AG09319 (cell line): ENCODE measurements at regions not wholly inside any gene's neighbourhood (a gene's known extent, or its start where the extent isn't known, plus 50 kb on each side); places are given as distances from the start of the nearest gene placed in this dataset.

Experiments used
- DNase-seq: peaks from one replicate; pipeline ENCODE4 v3.0.0-alpha.2; 2010; ENCODE audit warnings: low read depth; ENCODE audit errors: extremely low read depth
- TF ChIP-seq, protein P1 (sequence below): IDR thresholded peaks from 2 replicates; pipeline ENCODE4 v1.5.1; 2011; ENCODE audit warnings: low read depth, mild to moderate bottlenecking, inconsistent platforms, low read length, moderate library complexity

GRCh38 chr5:158127536-158127935, 268.6 kb upstream of the CLINT1 start:
- DNase-seq, result no peak
- TF ChIP-seq, protein P1, sequence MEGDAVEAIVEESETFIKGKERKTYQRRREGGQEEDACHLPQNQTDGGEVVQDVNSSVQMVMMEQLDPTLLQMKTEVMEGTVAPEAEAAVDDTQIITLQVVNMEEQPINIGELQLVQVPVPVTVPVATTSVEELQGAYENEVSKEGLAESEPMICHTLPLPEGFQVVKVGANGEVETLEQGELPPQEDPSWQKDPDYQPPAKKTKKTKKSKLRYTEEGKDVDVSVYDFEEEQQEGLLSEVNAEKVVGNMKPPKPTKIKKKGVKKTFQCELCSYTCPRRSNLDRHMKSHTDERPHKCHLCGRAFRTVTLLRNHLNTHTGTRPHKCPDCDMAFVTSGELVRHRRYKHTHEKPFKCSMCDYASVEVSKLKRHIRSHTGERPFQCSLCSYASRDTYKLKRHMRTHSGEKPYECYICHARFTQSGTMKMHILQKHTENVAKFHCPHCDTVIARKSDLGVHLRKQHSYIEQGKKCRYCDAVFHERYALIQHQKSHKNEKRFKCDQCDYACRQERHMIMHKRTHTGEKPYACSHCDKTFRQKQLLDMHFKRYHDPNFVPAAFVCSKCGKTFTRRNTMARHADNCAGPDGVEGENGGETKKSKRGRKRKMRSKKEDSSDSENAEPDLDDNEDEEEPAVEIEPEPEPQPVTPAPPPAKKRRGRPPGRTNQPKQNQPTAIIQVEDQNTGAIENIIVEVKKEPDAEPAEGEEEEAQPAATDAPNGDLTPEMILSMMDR, result no peak

DNA sequence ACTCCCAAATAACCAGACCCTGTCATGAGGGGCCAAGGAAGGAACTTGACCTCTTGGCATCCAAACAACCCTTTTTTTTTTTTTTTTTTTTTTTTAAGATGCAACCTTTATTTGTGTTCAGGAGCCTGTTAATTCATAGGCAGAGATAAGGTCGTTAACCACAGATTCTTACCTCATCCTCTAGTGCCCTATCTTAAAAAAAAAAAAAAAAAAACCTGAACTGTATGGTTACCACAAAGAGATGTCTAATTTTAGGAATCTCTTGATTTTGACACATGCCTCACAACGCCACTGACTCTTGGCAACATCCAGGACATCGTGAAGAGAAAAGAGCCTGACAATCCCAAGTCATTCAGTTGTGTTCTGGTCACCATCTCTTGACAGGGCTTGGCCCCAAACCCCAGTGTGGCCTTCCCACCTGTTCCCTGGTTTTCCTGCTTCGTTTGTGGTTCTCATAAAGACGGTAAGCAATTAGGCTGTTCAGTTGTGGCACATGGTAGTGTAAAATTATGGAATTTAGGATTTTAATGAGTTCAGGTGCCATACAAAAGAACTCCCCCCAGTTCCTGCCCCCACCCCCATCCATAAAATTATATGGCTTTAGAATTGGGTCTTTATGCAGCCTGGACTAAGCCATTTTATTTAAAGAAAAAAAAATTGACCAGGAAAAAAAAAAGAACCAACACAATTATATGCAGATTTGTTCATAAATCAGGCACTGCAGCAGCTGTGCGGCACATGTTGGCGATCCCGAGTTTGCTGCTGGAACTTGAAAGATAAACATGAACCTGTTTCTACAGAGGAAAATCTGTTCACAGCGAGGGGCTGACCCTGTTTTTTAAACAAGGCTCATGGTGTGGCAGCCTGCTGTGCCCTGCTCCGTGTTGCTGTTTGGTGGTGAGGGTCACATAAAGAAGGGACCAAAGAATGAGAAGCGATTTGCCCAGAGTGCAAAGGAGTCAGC, 267.8 kb upstream of the CLINT1 start:
- TF ChIP-seq, protein P1, result no peak
- DNase-seq, result no peak

GRCh38 chr5:158124606-158125316, 265.8 kb upstream of the CLINT1 start:
- no peak for DNase-seq
- TF ChIP-seq, protein P1, result no peak

GRCh38 chr5:158123595-158123994, 264.6 kb upstream of the CLINT1 start:
- DNase-seq, result no peak
- TF ChIP-seq, protein P1, result no peak

DNA sequence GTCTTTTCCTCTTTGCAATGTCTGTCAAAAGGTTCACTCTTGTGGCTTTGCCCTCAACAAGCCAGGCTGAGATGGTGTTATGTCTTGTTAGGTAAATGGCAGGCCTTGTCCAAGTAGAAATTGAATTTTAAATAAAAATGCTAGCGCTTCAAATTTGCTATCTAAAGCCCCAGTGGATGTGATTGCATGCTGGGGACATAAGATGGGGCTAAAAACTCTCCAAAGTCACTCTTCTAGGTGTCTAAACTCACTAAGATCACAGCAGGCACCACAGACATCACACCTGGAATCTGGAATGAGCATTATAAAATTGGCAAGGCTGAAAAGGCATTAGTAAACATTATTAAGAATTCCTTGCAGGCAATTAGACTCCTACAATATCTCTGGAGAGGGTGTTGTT, 262.7 kb upstream of the CLINT1 start:
- TF ChIP-seq, protein P1, result no peak; the same call in 1 of the 2 replicates
- DNase-seq, result no peak

DNA sequence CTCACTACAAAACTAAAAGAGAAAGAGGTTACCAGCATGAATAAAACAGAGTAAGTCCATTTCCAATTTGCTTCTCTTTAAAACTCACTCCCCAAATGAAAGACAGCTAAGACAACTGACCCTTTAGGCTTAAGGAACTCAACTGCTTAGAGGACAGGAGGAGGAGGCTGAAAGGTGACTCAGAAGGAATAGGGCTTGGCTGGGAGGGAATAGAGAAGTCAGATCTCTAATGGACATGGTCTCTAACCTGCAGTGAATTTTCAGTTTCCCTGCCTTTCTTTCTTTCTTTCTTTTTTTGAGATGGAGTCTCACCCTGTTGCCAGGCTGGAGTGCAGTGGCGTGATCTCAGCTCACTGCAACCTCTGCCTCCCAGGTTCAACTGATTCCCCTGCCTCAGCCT, 261.8 kb upstream of the CLINT1 start:
- no peak for DNase-seq
- TF ChIP-seq, protein P1, result no peak
